ENCODE measurements at regions not wholly inside any gene's neighbourhood (a gene's known extent, or its start where the extent isn't known, plus 50 kb on each side); places are given as distances from the start of the nearest gene placed in this dataset.

GRCh38 chr12:78271546-78271945 is 440.9 kb downstream of the NAV3 start:
- TF ChIP-seq CTCF (conservative IDR thresholded peaks at IDR 0.05; ENCODE audit: low read depth, low read length) (no peak), EZH2 (IDR thresholded peaks at IDR 0.05; ENCODE audit: low read length, unreplicated experiment) (no peak)
